GM23338 (cell line): ENCODE measurements at regions not wholly inside any gene's neighbourhood (a gene's known extent, or its start where the extent isn't known, plus 50 kb on each side); places are given as distances from the start of the nearest gene placed in this dataset.

Experiments
- EZH2 ChIP-seq: fragments of 200-600 bp; sonication (generic); IDR thresholded peaks from one replicate; pipeline ENCODE4 v1.8.0; 2017; ENCODE audit warnings: antibody characterized with exemption, mild to moderate bottlenecking, low read depth; ENCODE audit not compliant: unreplicated experiment
- EZH2phosphoT487 ChIP-seq: fragments of 200-600 bp; sonication (generic); IDR thresholded peaks from one replicate; pipeline ENCODE4 v1.8.1; 2018; ENCODE audit warnings: antibody characterized with exemption; ENCODE audit not compliant: unreplicated experiment
- POLR2AphosphoS5 ChIP-seq: IDR thresholded peaks from 2 replicates; pipeline ENCODE4 v1.6.1; 2016; ENCODE audit warnings: antibody characterized with exemption, low read depth
- REST ChIP-seq: IDR thresholded peaks from one replicate; pipeline ENCODE4 v1.6.1; 2018; ENCODE audit warnings: antibody characterized with exemption; ENCODE audit not compliant: unreplicated experiment
- ZNF331 ChIP-seq: fragments of 250-450 bp; sonication (Bioruptor Pico); IDR thresholded peaks from 2 replicates; pipeline ENCODE4 v1.5.0; 2020; ENCODE audit warnings: low read depth, mild to moderate bottlenecking, moderate library complexity
- TF ChIP-seq, protein P1 (sequence below): IDR thresholded peaks from 2 replicates; pipeline ENCODE4 v1.6.1; 2016; ENCODE audit warnings: antibody characterized with exemption
- TF ChIP-seq, protein P2 (sequence below), 2 experiments: fragments of 200-600 bp in 1 of 2; sonication (generic) in 1 of 2; conservative IDR thresholded peaks; 2 replicates each; pipeline versions ENCODE4 v1.5.1 to v1.6.1; 2016 to 2017; ENCODE audit warnings: antibody characterized with exemption in 2 of 2, low read depth in 2 of 2, mild to moderate bottlenecking in 2 of 2, moderate library complexity in 1 of 2

DNA sequence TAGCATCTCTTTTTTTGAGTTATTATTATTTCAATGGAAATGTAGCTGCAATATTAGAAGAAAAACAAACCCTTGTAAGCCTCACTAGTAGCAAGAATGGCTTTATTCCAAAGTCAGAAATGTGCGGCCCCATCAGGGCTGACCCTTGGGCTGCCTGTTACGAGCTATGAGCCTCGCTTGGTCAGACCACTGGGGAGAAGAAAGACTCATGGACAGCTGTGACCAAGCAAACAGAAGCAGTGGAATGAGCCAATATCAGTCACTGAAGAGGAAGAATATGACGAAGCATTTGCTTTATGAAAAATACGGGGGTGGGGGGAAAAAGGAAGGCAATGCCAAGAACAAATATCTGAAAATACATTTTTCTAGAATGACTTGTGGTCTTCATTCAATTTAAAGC, 504.5 kb downstream of the LMO4 start:
- TF ChIP-seq POLR2AphosphoS5 (no peak), EZH2 (no peak), REST (no peak), EZH2phosphoT487 (no peak), ZNF331 (CRISPR knock-in tag) (no peak)
- TF ChIP-seq, protein P1, sequence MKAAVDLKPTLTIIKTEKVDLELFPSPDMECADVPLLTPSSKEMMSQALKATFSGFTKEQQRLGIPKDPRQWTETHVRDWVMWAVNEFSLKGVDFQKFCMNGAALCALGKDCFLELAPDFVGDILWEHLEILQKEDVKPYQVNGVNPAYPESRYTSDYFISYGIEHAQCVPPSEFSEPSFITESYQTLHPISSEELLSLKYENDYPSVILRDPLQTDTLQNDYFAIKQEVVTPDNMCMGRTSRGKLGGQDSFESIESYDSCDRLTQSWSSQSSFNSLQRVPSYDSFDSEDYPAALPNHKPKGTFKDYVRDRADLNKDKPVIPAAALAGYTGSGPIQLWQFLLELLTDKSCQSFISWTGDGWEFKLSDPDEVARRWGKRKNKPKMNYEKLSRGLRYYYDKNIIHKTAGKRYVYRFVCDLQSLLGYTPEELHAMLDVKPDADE = no peak
- TF ChIP-seq, protein P2, sequence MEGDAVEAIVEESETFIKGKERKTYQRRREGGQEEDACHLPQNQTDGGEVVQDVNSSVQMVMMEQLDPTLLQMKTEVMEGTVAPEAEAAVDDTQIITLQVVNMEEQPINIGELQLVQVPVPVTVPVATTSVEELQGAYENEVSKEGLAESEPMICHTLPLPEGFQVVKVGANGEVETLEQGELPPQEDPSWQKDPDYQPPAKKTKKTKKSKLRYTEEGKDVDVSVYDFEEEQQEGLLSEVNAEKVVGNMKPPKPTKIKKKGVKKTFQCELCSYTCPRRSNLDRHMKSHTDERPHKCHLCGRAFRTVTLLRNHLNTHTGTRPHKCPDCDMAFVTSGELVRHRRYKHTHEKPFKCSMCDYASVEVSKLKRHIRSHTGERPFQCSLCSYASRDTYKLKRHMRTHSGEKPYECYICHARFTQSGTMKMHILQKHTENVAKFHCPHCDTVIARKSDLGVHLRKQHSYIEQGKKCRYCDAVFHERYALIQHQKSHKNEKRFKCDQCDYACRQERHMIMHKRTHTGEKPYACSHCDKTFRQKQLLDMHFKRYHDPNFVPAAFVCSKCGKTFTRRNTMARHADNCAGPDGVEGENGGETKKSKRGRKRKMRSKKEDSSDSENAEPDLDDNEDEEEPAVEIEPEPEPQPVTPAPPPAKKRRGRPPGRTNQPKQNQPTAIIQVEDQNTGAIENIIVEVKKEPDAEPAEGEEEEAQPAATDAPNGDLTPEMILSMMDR (conservative IDR thresholded peaks at IDR 0.05; ENCODE audit: low read depth in 2 of 2) = no peak
